ENCODE measurements at regions not wholly inside any gene's neighbourhood (a gene's known extent, or its start where the extent isn't known, plus 50 kb on each side); places are given as distances from the start of the nearest gene placed in this dataset.

DNA sequence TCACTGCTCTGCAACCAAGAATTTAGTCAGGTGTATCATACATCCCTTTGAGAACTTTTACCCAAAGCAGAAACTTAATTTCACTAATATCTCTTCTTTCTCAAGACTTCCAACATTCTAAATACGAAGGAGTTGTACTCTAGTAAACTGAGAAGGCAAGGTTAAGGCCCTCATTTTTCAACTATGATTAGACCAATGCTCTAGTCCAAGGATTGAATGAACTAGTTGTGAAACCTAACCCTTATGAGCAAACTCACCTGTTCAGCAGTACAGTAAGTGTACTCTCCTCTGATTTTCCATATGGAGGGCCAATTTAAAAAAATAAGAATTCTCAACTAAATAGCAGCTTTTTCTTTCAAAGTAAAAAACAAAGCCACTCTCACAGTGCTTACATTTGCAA is 180.0 kb upstream of the C11orf58 start:
- TF ChIP-seq FOXM1 (IDR thresholded peaks at IDR 0.05; ENCODE audit: borderline replicate concordance) (no peak), FOXA1 (IDR thresholded peaks at IDR 0.05) (no peak), ARNT (IDR thresholded peaks at IDR 0.05) (no peak), NFRKB (IDR thresholded peaks at IDR 0.05) (no peak), SP1 (IDR thresholded peaks at IDR 0.05) (no peak), TARDBP (IDR thresholded peaks at IDR 0.05) (no peak), LEF1 (IDR thresholded peaks at IDR 0.05; ENCODE audit: borderline replicate concordance) (no peak), BHLHE40 (IDR thresholded peaks at IDR 0.05; ENCODE audit: borderline replicate concordance) (no peak), HDGF (IDR thresholded peaks at IDR 0.05; ENCODE audit: borderline replicate concordance) (no peak), SUZ12 (IDR thresholded peaks at IDR 0.05) (no peak)
